Liver (tissue), 8 donors: ENCODE measurements at regions not wholly inside any gene's neighbourhood (a gene's known extent, or its start where the extent isn't known, plus 50 kb on each side); places are given as distances from the start of the nearest gene placed in this dataset.

Experiments used
- DNase-seq: peaks from one replicate; pipeline ENCODE4 v3.0.0-alpha.2; 2017; ENCODE audit warnings: low spot score
- H3K27ac ChIP-seq, 2 donors: one replicate each; pipeline ENCODE4 v1.7.0; 2013; ENCODE audit warnings: inconsistent platforms in 2 of 2, low read length in 2 of 2, control low read depth in 1 of 2, low read depth in 1 of 2, mild to moderate bottlenecking in 1 of 2
- H3K27me3 ChIP-seq, 4 donors: one replicate each; pipeline versions ENCODE4 v1.6.1 to v1.7.0; 2013; ENCODE audit warnings: low read length in 3 of 4, inconsistent platforms in 1 of 4, mild to moderate bottlenecking in 1 of 4, moderate library complexity in 1 of 4; ENCODE audit not compliant: control insufficient read depth in 4 of 4, insufficient read depth in 4 of 4
- H3K36me3 ChIP-seq, 4 donors: one replicate each; pipeline versions ENCODE4 v1.6.1 to v1.7.0; 2013; ENCODE audit warnings: low read length in 3 of 4, mild to moderate bottlenecking in 3 of 4, low read depth in 1 of 4, moderate library complexity in 1 of 4; ENCODE audit not compliant: control insufficient read depth in 4 of 4, insufficient read depth in 3 of 4
- H3K4me1 ChIP-seq, 4 donors: one replicate each; pipeline versions ENCODE4 v1.6.1 to v1.7.0; 2013; ENCODE audit warnings: low read length in 3 of 4, mild to moderate bottlenecking in 3 of 4, moderate library complexity in 1 of 4; ENCODE audit not compliant: control insufficient read depth in 4 of 4, insufficient read depth in 4 of 4
- H3K4me3 ChIP-seq, 3 donors: one replicate each; pipeline versions ENCODE4 v1.6.1 to v1.7.0; 2013; ENCODE audit warnings: low read length in 3 of 3, control low read depth in 1 of 3, low read depth in 1 of 3, mild to moderate bottlenecking in 1 of 3
- H3K9ac ChIP-seq, 2 donors: one replicate each; pipeline ENCODE4 v1.7.0; 2013; ENCODE audit warnings: low read length in 2 of 2, mild to moderate bottlenecking in 2 of 2, moderate library complexity in 2 of 2, control low read depth in 1 of 2, low read depth in 1 of 2
- H3K9me3 ChIP-seq, 4 donors: one replicate each; pipeline versions ENCODE4 v1.6.1 to v1.7.0; 2013; ENCODE audit warnings: low read length in 3 of 4; ENCODE audit not compliant: control insufficient read depth in 4 of 4
- EGR1 ChIP-seq, 2 donors: IDR thresholded peaks; 2 replicates each; pipeline ENCODE4 v1.6.1; 2016 to 2018; ENCODE audit warnings: antibody characterized with exemption in 2 of 2, low read depth in 2 of 2
- FOXA1 ChIP-seq: IDR thresholded peaks from 2 replicates; pipeline ENCODE4 v1.6.1; 2016; ENCODE audit warnings: antibody characterized with exemption
- FOXA2 ChIP-seq: IDR thresholded peaks from 2 replicates; pipeline ENCODE4 v1.6.1; 2016; ENCODE audit warnings: antibody characterized with exemption
- GABPA ChIP-seq, 2 donors: IDR thresholded peaks in 1 of 2; conservative IDR thresholded peaks in 1 of 2; 2 replicates each; pipeline ENCODE4 v1.6.1; 2016; ENCODE audit warnings: antibody characterized with exemption in 2 of 2, mild to moderate bottlenecking in 1 of 2, moderate library complexity in 1 of 2
- HNF4A ChIP-seq, 2 donors: conservative IDR thresholded peaks; 2 replicates each; pipeline ENCODE4 v1.6.1; 2016; ENCODE audit warnings: antibody characterized with exemption in 2 of 2, mild to moderate bottlenecking in 2 of 2
- HNF4G ChIP-seq: IDR thresholded peaks from 2 replicates; pipeline ENCODE4 v1.6.1; 2016; ENCODE audit warnings: antibody characterized with exemption
- JUND ChIP-seq, 2 donors: IDR thresholded peaks; 2 replicates each; pipeline ENCODE4 v1.6.1; 2016; ENCODE audit warnings: antibody characterized with exemption in 2 of 2
- NR2F2 ChIP-seq: IDR thresholded peaks from 2 replicates; pipeline ENCODE4 v1.6.1; 2016; ENCODE audit warnings: antibody characterized with exemption
- RAD21 ChIP-seq, 2 donors: IDR thresholded peaks; 2 replicates each; pipeline ENCODE4 v1.6.1; 2016; ENCODE audit warnings: antibody characterized with exemption in 2 of 2, mild to moderate bottlenecking in 2 of 2
- RXRA ChIP-seq, 2 donors: IDR thresholded peaks; 2 replicates each; pipeline ENCODE4 v1.6.1; 2017 to 2018; ENCODE audit warnings: antibody characterized with exemption in 2 of 2, mild to moderate bottlenecking in 1 of 2
- SP1 ChIP-seq: IDR thresholded peaks from 2 replicates; pipeline ENCODE4 v1.6.1; 2018; ENCODE audit warnings: antibody characterized with exemption, mild to moderate bottlenecking
- TAF1 ChIP-seq: conservative IDR thresholded peaks from 2 replicates; pipeline ENCODE4 v1.6.1; 2016; ENCODE audit warnings: antibody characterized with exemption, mild to moderate bottlenecking
- YY1 ChIP-seq: IDR thresholded peaks from 2 replicates; pipeline ENCODE4 v1.6.1; 2016; ENCODE audit warnings: antibody characterized with exemption, mild to moderate bottlenecking
- WGBS: extraction: QIAGEN DNeasy Blood & Tissue Kit; methylation state at CpG from one replicate; pipeline ENCODE4 v1.1.7; 2013; 5-methylcytosine and 5-hydroxymethylcytosine counted together
- TF ChIP-seq, protein P1 (sequence below): fragments of 150-350 bp; IDR thresholded peaks from 2 replicates; pipeline ENCODE4 v1.5.1; 2017; ENCODE audit warnings: improper control_type of control experiment, low read depth, low read length; ENCODE audit not compliant: missing input control
- TF ChIP-seq, protein P2 (sequence below): IDR thresholded peaks from 2 replicates; pipeline ENCODE4 v1.6.1; 2016; ENCODE audit warnings: antibody characterized with exemption
- TF ChIP-seq, protein P3 (sequence below): IDR thresholded peaks from 2 replicates; pipeline ENCODE4 v1.6.1; 2016; ENCODE audit warnings: antibody characterized with exemption
- TF ChIP-seq, protein P4 (sequence below): IDR thresholded peaks from 2 replicates; pipeline ENCODE4 v1.6.1; 2016; ENCODE audit warnings: antibody characterized with exemption
- TF ChIP-seq, protein P5 (sequence below): IDR thresholded peaks from 2 replicates; pipeline ENCODE4 v1.6.1; 2016; ENCODE audit warnings: antibody characterized with exemption, mild to moderate bottlenecking
- donor health status: healthy.
- donor health status: healthy.
- donor health status: healthy.
- donor health status: healthy.
- donor health status: healthy.

DNA sequence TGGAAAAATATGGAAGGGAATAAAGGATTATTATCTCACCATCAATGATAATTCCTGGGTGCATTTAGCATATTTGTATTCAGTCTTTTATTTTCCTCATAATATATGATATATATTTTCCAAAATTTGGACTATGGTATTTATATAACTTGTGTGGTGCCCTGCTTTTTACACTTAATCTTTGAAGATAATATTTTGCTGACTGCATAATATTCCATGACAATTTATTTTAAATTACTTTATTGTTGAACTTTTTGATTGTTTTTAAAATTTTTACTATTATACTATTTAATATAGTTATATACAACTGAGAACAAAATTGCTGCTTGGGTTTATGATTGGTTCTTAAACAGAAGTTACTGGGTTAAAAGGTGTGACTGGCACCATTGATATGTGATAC lies 212.3 kb downstream of the TTC6 start:
- no peaks in the 10 kb centered on the region for H3K9me3 ChIP-seq
- H3K36me3 ChIP-seq = no peaks in the 10 kb centered on the region
- H3K9ac ChIP-seq = no peak overlapping the region
- no peaks in the 10 kb centered on the region for H3K27me3 ChIP-seq
- no peak for DNase-seq
- no peak overlapping the region for H3K4me3 ChIP-seq
- no peak overlapping the region for H3K27ac ChIP-seq
- no peak for TF ChIP-seq RXRA (IDR thresholded peaks at IDR 0.05)
- TF ChIP-seq, protein P1, sequence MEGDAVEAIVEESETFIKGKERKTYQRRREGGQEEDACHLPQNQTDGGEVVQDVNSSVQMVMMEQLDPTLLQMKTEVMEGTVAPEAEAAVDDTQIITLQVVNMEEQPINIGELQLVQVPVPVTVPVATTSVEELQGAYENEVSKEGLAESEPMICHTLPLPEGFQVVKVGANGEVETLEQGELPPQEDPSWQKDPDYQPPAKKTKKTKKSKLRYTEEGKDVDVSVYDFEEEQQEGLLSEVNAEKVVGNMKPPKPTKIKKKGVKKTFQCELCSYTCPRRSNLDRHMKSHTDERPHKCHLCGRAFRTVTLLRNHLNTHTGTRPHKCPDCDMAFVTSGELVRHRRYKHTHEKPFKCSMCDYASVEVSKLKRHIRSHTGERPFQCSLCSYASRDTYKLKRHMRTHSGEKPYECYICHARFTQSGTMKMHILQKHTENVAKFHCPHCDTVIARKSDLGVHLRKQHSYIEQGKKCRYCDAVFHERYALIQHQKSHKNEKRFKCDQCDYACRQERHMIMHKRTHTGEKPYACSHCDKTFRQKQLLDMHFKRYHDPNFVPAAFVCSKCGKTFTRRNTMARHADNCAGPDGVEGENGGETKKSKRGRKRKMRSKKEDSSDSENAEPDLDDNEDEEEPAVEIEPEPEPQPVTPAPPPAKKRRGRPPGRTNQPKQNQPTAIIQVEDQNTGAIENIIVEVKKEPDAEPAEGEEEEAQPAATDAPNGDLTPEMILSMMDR = no peak
- TF ChIP-seq YY1 = no peak
- TF ChIP-seq RAD21 (IDR thresholded peaks at IDR 0.05) = no peak
- TF ChIP-seq, protein P2, sequence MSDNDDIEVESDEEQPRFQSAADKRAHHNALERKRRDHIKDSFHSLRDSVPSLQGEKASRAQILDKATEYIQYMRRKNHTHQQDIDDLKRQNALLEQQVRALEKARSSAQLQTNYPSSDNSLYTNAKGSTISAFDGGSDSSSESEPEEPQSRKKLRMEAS = no peak
- no peak for TF ChIP-seq EGR1 (IDR thresholded peaks at IDR 0.05; ENCODE audit: low read depth in 2 of 2)
- no peak for TF ChIP-seq HNF4A (conservative IDR thresholded peaks at IDR 0.05)
- peaks cover 4 to 11% (median 9%) of the 10 kb centered on the region in 4 donors for H3K4me1 ChIP-seq

DNA sequence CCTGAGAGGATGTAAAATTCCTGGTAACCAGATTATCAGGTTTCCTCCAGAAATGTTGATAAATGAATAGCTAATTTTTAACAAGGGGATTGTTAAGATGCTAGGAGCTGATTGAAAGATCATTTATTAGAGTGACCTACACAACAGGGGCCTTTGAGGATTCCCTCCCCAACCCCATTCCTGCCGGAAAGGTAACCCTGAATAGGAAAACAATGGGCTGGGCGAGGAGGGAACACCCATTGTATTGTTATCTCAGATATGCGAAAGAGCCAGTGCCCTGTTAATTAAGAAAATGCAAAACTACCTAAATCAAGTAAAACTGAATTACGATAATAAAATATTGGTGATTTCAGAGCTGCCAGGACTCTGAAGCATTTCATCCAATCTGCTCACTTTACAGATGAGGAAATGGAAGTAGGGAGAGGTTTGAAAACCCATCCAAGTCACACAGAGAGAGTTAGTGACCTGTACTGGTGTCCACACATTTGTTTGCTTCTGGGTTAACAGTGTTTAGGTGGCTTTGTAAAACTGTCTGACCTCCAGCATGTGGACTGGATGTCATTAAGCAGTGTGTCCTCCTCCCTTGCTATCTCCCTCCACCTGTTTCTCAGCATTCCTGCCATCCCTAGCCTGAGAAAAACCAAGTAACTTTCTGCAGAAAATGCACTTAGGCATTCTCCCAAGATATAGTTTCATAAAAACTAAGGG lies 214.8 kb downstream of the TTC6 start:
- Histone ChIP-seq H3K4me3 (no peak overlapping the region), H3K9me3 (no peaks in the 10 kb centered on the region), H3K27ac (no peak overlapping the region), H3K4me1 (peaks cover 4 to 11% (median 9%) of the 10 kb centered on the region in 4 donors), H3K36me3 (no peaks in the 10 kb centered on the region), H3K27me3 (no peaks in the 10 kb centered on the region), H3K9ac (no peak overlapping the region)
- TF ChIP-seq TAF1 (no peak), SP1 (peak; percentile 44), HNF4A (conservative IDR thresholded peaks at IDR 0.05) (peak; percentile 41 to 63), JUND (IDR thresholded peaks at IDR 0.05) (no peak), NR2F2 (no peak), RAD21 (IDR thresholded peaks at IDR 0.05) (peak in 1 of 2 donors; percentile 46), YY1 (peak; percentile 64), RXRA (IDR thresholded peaks at IDR 0.05) (peak; percentile 63 to 76), GABPA (IDR thresholded peaks at IDR 0.05 in 1 of 2, conservative IDR thresholded peaks at IDR 0.05 in 1 of 2) (no peak), EGR1 (IDR thresholded peaks at IDR 0.05; ENCODE audit: low read depth in 2 of 2) (no peak), FOXA1 (no peak), FOXA2 (peak; percentile 40), HNF4G (no peak)
- TF ChIP-seq, protein P3, sequence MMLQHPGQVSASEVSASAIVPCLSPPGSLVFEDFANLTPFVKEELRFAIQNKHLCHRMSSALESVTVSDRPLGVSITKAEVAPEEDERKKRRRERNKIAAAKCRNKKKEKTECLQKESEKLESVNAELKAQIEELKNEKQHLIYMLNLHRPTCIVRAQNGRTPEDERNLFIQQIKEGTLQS = no peak
- TF ChIP-seq, protein P2 = peak; percentile 69
- TF ChIP-seq, protein P4, sequence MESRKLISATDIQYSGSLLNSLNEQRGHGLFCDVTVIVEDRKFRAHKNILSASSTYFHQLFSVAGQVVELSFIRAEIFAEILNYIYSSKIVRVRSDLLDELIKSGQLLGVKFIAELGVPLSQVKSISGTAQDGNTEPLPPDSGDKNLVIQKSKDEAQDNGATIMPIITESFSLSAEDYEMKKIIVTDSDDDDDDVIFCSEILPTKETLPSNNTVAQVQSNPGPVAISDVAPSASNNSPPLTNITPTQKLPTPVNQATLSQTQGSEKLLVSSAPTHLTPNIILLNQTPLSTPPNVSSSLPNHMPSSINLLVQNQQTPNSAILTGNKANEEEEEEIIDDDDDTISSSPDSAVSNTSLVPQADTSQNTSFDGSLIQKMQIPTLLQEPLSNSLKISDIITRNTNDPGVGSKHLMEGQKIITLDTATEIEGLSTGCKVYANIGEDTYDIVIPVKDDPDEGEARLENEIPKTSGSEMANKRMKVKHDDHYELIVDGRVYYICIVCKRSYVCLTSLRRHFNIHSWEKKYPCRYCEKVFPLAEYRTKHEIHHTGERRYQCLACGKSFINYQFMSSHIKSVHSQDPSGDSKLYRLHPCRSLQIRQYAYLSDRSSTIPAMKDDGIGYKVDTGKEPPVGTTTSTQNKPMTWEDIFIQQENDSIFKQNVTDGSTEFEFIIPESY = no peak
- TF ChIP-seq, protein P5, sequence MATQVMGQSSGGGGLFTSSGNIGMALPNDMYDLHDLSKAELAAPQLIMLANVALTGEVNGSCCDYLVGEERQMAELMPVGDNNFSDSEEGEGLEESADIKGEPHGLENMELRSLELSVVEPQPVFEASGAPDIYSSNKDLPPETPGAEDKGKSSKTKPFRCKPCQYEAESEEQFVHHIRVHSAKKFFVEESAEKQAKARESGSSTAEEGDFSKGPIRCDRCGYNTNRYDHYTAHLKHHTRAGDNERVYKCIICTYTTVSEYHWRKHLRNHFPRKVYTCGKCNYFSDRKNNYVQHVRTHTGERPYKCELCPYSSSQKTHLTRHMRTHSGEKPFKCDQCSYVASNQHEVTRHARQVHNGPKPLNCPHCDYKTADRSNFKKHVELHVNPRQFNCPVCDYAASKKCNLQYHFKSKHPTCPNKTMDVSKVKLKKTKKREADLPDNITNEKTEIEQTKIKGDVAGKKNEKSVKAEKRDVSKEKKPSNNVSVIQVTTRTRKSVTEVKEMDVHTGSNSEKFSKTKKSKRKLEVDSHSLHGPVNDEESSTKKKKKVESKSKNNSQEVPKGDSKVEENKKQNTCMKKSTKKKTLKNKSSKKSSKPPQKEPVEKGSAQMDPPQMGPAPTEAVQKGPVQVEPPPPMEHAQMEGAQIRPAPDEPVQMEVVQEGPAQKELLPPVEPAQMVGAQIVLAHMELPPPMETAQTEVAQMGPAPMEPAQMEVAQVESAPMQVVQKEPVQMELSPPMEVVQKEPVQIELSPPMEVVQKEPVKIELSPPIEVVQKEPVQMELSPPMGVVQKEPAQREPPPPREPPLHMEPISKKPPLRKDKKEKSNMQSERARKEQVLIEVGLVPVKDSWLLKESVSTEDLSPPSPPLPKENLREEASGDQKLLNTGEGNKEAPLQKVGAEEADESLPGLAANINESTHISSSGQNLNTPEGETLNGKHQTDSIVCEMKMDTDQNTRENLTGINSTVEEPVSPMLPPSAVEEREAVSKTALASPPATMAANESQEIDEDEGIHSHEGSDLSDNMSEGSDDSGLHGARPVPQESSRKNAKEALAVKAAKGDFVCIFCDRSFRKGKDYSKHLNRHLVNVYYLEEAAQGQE = no peak
- TF ChIP-seq, protein P1 = no peak
- 67% methylated on average over 4 of the region's 4 CpGs for WGBS
- no peak for DNase-seq
